Upper lobe of right lung (tissue), 1 donor: ENCODE measurements at regions not wholly inside any gene's neighbourhood (a gene's known extent, or its start where the extent isn't known, plus 50 kb on each side); places are given as distances from the start of the nearest gene placed in this dataset.

ENCODE experiments used
- ATAC-seq: fragments of 200-7000 bp; cut with Tn5 transposase; one replicate; pipeline ENCODE4 v1.9.1; 2020; ENCODE audit warnings: mild to moderate bottlenecking, moderate library complexity
- DNase-seq: peaks from one replicate; pipeline ENCODE4 v3.0.0-alpha.2; 2020
- H3K27ac ChIP-seq: fragments of 200-600 bp; one replicate; pipeline ENCODE4 v1.8.0; 2022
- H3K27me3 ChIP-seq: fragments of 200-600 bp; one replicate; pipeline ENCODE4 v1.8.0; 2022; ENCODE audit warnings: mild to moderate bottlenecking
- H3K36me3 ChIP-seq: fragments of 200-600 bp; one replicate; pipeline ENCODE4 v1.8.0; 2022
- H3K4me1 ChIP-seq: fragments of 200-600 bp; one replicate; pipeline ENCODE4 v1.8.0; 2022
- H3K4me3 ChIP-seq: fragments of 200-600 bp; one replicate; pipeline ENCODE4 v1.8.0; 2022; ENCODE audit warnings: mild to moderate bottlenecking
- H3K9me3 ChIP-seq: fragments of 200-600 bp; one replicate; pipeline ENCODE4 v1.8.0; 2022
- CTCF ChIP-seq: fragments of 200-600 bp; IDR thresholded peaks from one replicate; pipeline ENCODE4 v1.8.0; 2022; ENCODE audit warnings: antibody characterized with exemption
- intact Hi-C: fragments of 100-400 bp; cut with DNase I; formaldehyde crosslinking; loops from one replicate; pipeline ENCODE4 v1.11.0; 2022
- donor health status: DM: no; HTN: yes; CAD: no; lungs with severe emphysema.

- Histone ChIP-seq H3K4me1 (no peaks in the 10 kb centered on the region), H3K4me3 (no peak overlapping the region), H3K9me3 (no peaks in the 10 kb centered on the region), H3K36me3 (no peaks in the 10 kb centered on the region), H3K27ac (no peak overlapping the region), H3K27me3 (no peaks in the 10 kb centered on the region)
- ATAC-seq (no peak), DNase-seq (no peak)
- no peak for TF ChIP-seq CTCF
- intact Hi-C loops, result no loop called here
These were observed 264.2 kb downstream of the BCL11B start for GRCh38 chr14:99007795-99008194.

GRCh38 chr14:99009871-99010270 is 262.1 kb downstream of the BCL11B start:
- Histone ChIP-seq H3K27me3 (no peaks in the 10 kb centered on the region), H3K9me3 (no peaks in the 10 kb centered on the region), H3K4me3 (no peak overlapping the region), H3K27ac (no peak overlapping the region), H3K36me3 (no peaks in the 10 kb centered on the region), H3K4me1 (no peaks in the 10 kb centered on the region)
- no peak for DNase-seq
- no peak for ATAC-seq
- no peak for TF ChIP-seq CTCF
- intact Hi-C loops, result no loop called here

- Histone ChIP-seq H3K4me3 (no peak overlapping the region), H3K4me1 (no peaks in the 10 kb centered on the region), H3K9me3 (no peaks in the 10 kb centered on the region), H3K27me3 (no peaks in the 10 kb centered on the region), H3K27ac (no peak overlapping the region), H3K36me3 (no peaks in the 10 kb centered on the region)
- TF ChIP-seq CTCF, result no peak
- ATAC-seq (no peak), DNase-seq (no peak)
- intact Hi-C loops, result no loop called here
These were observed 260.6 kb downstream of the BCL11B start for GRCh38 chr14:99011385-99011784.

- DNase-seq, result no peak
- Histone ChIP-seq H3K27ac (no peak overlapping the region), H3K36me3 (no peaks in the 10 kb centered on the region), H3K27me3 (no peaks in the 10 kb centered on the region), H3K4me1 (no peaks in the 10 kb centered on the region), H3K9me3 (no peaks in the 10 kb centered on the region), H3K4me3 (no peak overlapping the region)
- no peak for ATAC-seq
- intact Hi-C loops, result no loop called here
- TF ChIP-seq CTCF, result no peak
These were observed 259.3 kb downstream of the BCL11B start for GRCh38 chr14:99012703-99013102.

- H3K4me1 ChIP-seq, result no peaks in the 10 kb centered on the region
- no peak overlapping the region for H3K4me3 ChIP-seq
- H3K36me3 ChIP-seq, result no peaks in the 10 kb centered on the region
- no peaks in the 10 kb centered on the region for H3K9me3 ChIP-seq
- H3K27ac ChIP-seq, result no peak overlapping the region
- H3K27me3 ChIP-seq, result no peaks in the 10 kb centered on the region
- no peak for ATAC-seq
- TF ChIP-seq CTCF, result no peak
- DNase-seq, result no peak
- intact Hi-C loops, result no loop called here
These were observed 256.2 kb downstream of the BCL11B start for GRCh38 chr14:99015833-99016232.

- no peaks in the 10 kb centered on the region for H3K27me3 ChIP-seq
- no peaks in the 10 kb centered on the region for H3K36me3 ChIP-seq
- intact Hi-C loops, result no loop called here
- no peak for TF ChIP-seq CTCF
- no peak overlapping the region for H3K27ac ChIP-seq
- no peaks in the 10 kb centered on the region for H3K9me3 ChIP-seq
- H3K4me3 ChIP-seq, result no peak overlapping the region
- no peak for ATAC-seq
- no peak for DNase-seq
- H3K4me1 ChIP-seq, result no peaks in the 10 kb centered on the region
These were observed 248.6 kb downstream of the BCL11B start for GRCh38 chr14:99023371-99023770.
